PC-3 (cell line): ENCODE measurements at regions not wholly inside any gene's neighbourhood (a gene's known extent, or its start where the extent isn't known, plus 50 kb on each side); places are given as distances from the start of the nearest gene placed in this dataset.

Experiments
- ATAC-seq: fragments of 200-7000 bp; cut with Tn5 transposase; 2 replicates; pipeline ENCODE4 v1.9.1; 2020; ENCODE audit warnings: mild to moderate bottlenecking, moderate library complexity
- BruUV-seq: library from RNA; stranded (reverse); fragments of 400-500 nt; replicated peaks from 2 replicates; lab custom pipeline; 2021; lab: Mats Ljungman, UMichigan
- CTCF ChIA-PET: fragments of 300-600 bp; sonication (Branson Sonifier 250); formaldehyde crosslinking; loops from one replicate; lab custom pipeline; 2022; ENCODE audit warnings: antibody characterized with exemption; lab: Charles Lee
- POLR2A ChIA-PET: fragments of 300-600 bp; sonication (Branson Sonifier 250); formaldehyde crosslinking; loops from one replicate; lab custom pipeline; 2022; ENCODE audit warnings: antibody characterized with exemption; ENCODE audit not compliant: unreplicated experiment; lab: Charles Lee
- DNase-seq: peaks from one replicate; pipeline ENCODE4 v3.0.0-alpha.2; 2015
- H2AFZ ChIP-seq: fragments of 300-600 bp; sonication (generic); 2 replicates; pipeline ENCODE4 v1.6.0; 2016; ENCODE audit warnings: antibody characterized with exemption, low read length
- H3F3A ChIP-seq: fragments of 300-600 bp; sonication (generic); one replicate; pipeline ENCODE4 v1.6.0; 2017; ENCODE audit warnings: antibody characterized with exemption, low read length, control low read depth, mild to moderate bottlenecking; ENCODE audit not compliant: unreplicated experiment
- H3K27ac ChIP-seq: fragments of 300-600 bp; sonication (generic); 2 replicates; pipeline ENCODE4 v1.5.1; 2016; ENCODE audit warnings: mild to moderate bottlenecking, low read length
- H3K27me3 ChIP-seq: fragments of 300-600 bp; sonication (generic); 2 replicates; pipeline ENCODE4 v1.6.1; 2016; ENCODE audit warnings: low read length, mixed read lengths
- H3K36me3 ChIP-seq: fragments of 300-600 bp; sonication (generic); 2 replicates; pipeline ENCODE4 v1.6.1; 2016; ENCODE audit warnings: low read depth, mixed run types, low read length, mixed read lengths
- H3K4me1 ChIP-seq: fragments of 300-600 bp; sonication (generic); 2 replicates; pipeline ENCODE4 v1.5.1; 2016; ENCODE audit warnings: low read length; ENCODE audit not compliant: insufficient read depth
- H3K4me2 ChIP-seq: fragments of 300-600 bp; sonication (generic); 2 replicates; pipeline ENCODE4 v1.6.0; 2016; ENCODE audit warnings: low read length
- H3K4me3 ChIP-seq: fragments of 300-600 bp; sonication (generic); 2 replicates; pipeline ENCODE4 v1.5.1; 2016; ENCODE audit warnings: mild to moderate bottlenecking, low read length, mixed read lengths
- H3K79me2 ChIP-seq: fragments of 300-600 bp; sonication (generic); 2 replicates; pipeline ENCODE4 v1.6.1; 2017; ENCODE audit warnings: low read length, mixed read lengths
- H3K9ac ChIP-seq: fragments of 300-600 bp; sonication (generic); 2 replicates; pipeline ENCODE4 v1.6.0; 2016; ENCODE audit warnings: mild to moderate bottlenecking, low read length
- H3K9me2 ChIP-seq: fragments of 300-600 bp; sonication (generic); replicated peaks from 2 replicates; pipeline ENCODE4 v1.6.1; 2016; ENCODE audit warnings: mixed run types, low read length, mixed read lengths
- H3K9me3 ChIP-seq: fragments of 300-600 bp; sonication (generic); 2 replicates; pipeline ENCODE4 v1.6.1; 2016; ENCODE audit warnings: low read length, mixed read lengths
- H4K20me1 ChIP-seq: fragments of 300-600 bp; sonication (generic); 2 replicates; pipeline ENCODE4 v1.6.1; 2016; ENCODE audit warnings: low read length, mixed read lengths
- EZH2 ChIP-seq: fragments of 300-600 bp; sonication (generic); IDR thresholded peaks from one replicate; pipeline ENCODE4 v1.6.1; 2017; ENCODE audit warnings: antibody characterized with exemption, mild to moderate bottlenecking, low read length; ENCODE audit not compliant: unreplicated experiment
- EZH2phosphoT487 ChIP-seq: fragments of 300-600 bp; sonication (generic); IDR thresholded peaks from 2 replicates; pipeline ENCODE4 v1.6.1; 2018; ENCODE audit warnings: mild to moderate bottlenecking, antibody characterized with exemption, low read length, borderline replicate concordance
- intact Hi-C: fragments of 100-400 bp; cut with micrococcal nuclease; formaldehyde crosslinking; loops from 2 replicates; pipeline ENCODE4 v1.9.0; 2023
- TF ChIP-seq, protein P1 (sequence below): fragments of 300-600 bp; sonication (generic); conservative IDR thresholded peaks from 2 replicates; pipeline ENCODE4 v1.5.1; 2017; ENCODE audit warnings: antibody characterized with exemption, low read depth, mild to moderate bottlenecking, low read length

DNA sequence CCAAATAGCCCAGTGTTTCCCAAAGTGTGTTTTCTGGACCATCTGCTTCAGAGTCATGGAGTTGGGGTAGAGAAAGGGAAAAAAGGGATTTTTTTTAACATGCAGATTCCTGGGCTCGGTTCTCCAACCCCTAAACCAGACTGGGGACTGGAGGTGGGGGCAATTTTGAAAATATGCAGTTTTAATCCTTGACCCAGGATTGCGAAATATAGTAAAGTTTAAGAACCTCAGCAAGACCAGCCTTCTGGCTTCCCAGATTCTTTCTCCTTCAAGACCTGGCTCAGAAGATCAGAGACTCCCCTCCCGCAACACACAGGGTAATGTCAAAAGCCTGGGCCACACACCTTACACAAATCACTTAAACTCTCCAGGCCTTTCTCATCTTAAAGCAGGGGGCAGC lies 150.1 kb downstream of the PAH start:
- Histone ChIP-seq H3K9ac (no peak overlapping the region), H3K4me2 (no peak overlapping the region), H3K36me3 (no peaks in the 10 kb centered on the region), H3K4me1 (no peaks in the 10 kb centered on the region), H3K79me2 (no peaks in the 10 kb centered on the region), H3K9me3 (no peaks in the 10 kb centered on the region), H3K27ac (no peak overlapping the region), H3K4me3 (no peak overlapping the region), H3K27me3 (no peaks in the 10 kb centered on the region), H3F3A (no peaks in the 10 kb centered on the region), H3K9me2 (no peaks in the 10 kb centered on the region), H4K20me1 (no peaks in the 10 kb centered on the region), H2AFZ (no peak overlapping the region)
- TF ChIP-seq EZH2: no peak
- TF ChIP-seq EZH2phosphoT487: no peak
- TF ChIP-seq, protein P1, sequence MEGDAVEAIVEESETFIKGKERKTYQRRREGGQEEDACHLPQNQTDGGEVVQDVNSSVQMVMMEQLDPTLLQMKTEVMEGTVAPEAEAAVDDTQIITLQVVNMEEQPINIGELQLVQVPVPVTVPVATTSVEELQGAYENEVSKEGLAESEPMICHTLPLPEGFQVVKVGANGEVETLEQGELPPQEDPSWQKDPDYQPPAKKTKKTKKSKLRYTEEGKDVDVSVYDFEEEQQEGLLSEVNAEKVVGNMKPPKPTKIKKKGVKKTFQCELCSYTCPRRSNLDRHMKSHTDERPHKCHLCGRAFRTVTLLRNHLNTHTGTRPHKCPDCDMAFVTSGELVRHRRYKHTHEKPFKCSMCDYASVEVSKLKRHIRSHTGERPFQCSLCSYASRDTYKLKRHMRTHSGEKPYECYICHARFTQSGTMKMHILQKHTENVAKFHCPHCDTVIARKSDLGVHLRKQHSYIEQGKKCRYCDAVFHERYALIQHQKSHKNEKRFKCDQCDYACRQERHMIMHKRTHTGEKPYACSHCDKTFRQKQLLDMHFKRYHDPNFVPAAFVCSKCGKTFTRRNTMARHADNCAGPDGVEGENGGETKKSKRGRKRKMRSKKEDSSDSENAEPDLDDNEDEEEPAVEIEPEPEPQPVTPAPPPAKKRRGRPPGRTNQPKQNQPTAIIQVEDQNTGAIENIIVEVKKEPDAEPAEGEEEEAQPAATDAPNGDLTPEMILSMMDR: no peak
- no peak for DNase-seq
- ChIA-PET POLR2A (no interaction called here), CTCF (no interaction called here)
- no TSS peak for BruUV-seq
- no peak for ATAC-seq
- intact Hi-C loops: no loop called here

DNA sequence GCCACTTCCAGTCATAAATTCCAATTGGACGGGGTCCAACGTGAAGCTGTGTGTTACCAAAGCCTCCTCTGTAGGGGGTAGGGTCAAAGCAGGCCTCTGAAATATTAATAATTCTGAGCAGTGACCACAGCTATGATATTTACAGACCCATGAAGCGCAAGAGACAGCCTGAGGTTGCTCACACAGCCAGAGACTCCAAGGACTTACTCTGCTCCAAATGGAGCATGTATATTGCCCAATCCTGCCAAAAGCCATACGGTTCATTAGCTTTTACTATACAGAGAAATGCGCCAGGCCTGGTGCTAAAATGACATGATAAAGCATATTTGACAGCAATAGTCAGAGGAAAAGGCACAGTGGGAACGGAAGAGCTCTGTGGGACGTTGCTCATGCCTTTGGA lies 151.3 kb downstream of the PAH start:
- Histone ChIP-seq H3K9ac (no peak overlapping the region), H3K4me3 (no peak overlapping the region), H3K79me2 (no peaks in the 10 kb centered on the region), H3K27me3 (no peaks in the 10 kb centered on the region), H4K20me1 (no peaks in the 10 kb centered on the region), H3K9me3 (no peaks in the 10 kb centered on the region), H2AFZ (no peak overlapping the region), H3K4me2 (no peak overlapping the region), H3K36me3 (no peaks in the 10 kb centered on the region), H3F3A (no peaks in the 10 kb centered on the region), H3K4me1 (no peaks in the 10 kb centered on the region), H3K27ac (no peak overlapping the region), H3K9me2 (no peaks in the 10 kb centered on the region)
- ATAC-seq: no peak
- no peak for DNase-seq
- intact Hi-C loops: no loop called here
- ChIA-PET POLR2A (no interaction called here), CTCF (no interaction called here)
- TF ChIP-seq EZH2phosphoT487: no peak
- TF ChIP-seq, protein P1: no peak
- no peak for TF ChIP-seq EZH2
- BruUV-seq: no TSS peak

DNA sequence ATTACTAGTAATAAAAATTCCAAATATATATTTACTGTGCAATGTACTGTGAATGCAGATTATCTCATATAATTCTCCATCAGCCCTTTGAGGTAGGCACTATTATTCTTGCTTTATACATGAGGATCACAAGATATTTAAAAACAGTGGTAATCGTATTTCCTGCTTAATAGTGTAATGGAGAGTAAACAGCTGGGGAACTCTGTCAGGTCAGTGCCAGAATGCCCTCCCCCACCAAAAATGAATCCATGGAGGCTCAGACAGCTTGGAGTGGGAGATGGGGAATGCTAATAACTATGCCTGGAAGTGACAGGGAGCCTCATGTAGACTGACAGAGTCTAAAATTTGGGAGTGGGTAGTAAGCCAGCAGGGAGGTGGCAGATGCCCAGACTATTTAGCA lies 153.6 kb downstream of the PAH start:
- Histone ChIP-seq H3K79me2 (no peaks in the 10 kb centered on the region), H2AFZ (no peak overlapping the region), H3K27ac (no peak overlapping the region), H4K20me1 (no peaks in the 10 kb centered on the region), H3K4me2 (no peak overlapping the region), H3K4me1 (no peaks in the 10 kb centered on the region), H3K9me3 (no peaks in the 10 kb centered on the region), H3K4me3 (no peak overlapping the region), H3K9ac (no peak overlapping the region), H3K36me3 (no peaks in the 10 kb centered on the region), H3K9me2 (no peaks in the 10 kb centered on the region), H3F3A (no peaks in the 10 kb centered on the region), H3K27me3 (no peaks in the 10 kb centered on the region)
- TF ChIP-seq EZH2phosphoT487: no peak
- TF ChIP-seq EZH2: no peak
- TF ChIP-seq, protein P1: no peak
- ChIA-PET POLR2A (no interaction called here), CTCF (no interaction called here)
- DNase-seq (no peak), ATAC-seq (no peak)
- intact Hi-C loops: no loop called here
- BruUV-seq: no TSS peak
